ENCODE measurements at regions not wholly inside any gene's neighbourhood (a gene's known extent, or its start where the extent isn't known, plus 50 kb on each side); places are given as distances from the start of the nearest gene placed in this dataset.

- no peak for ATAC-seq
- Histone ChIP-seq H3K4me3 (ENCODE audit: low read length) (no peak overlapping the region), H3K4me1 (ENCODE audit: insufficient read depth, low read length) (no peaks in the 10 kb centered on the region), H3K9me2 (replicated peaks; ENCODE audit: low read length) (no peaks in the 10 kb centered on the region), H3K4me2 (ENCODE audit: low read length) (no peak overlapping the region), H3K36me3 (ENCODE audit: low read depth, low read length) (no peaks in the 10 kb centered on the region), H4K20me1 (ENCODE audit: low read length) (no peaks in the 10 kb centered on the region), H3F3A (ENCODE audit: low read length, unreplicated experiment) (no peaks in the 10 kb centered on the region), H2AFZ (ENCODE audit: low read length) (no peak overlapping the region), H3K9ac (ENCODE audit: low read length) (no peak overlapping the region), H3K9me3 (ENCODE audit: low read length) (no peaks in the 10 kb centered on the region), H3K27ac (ENCODE audit: low read length) (no peak overlapping the region), H3K79me2 (ENCODE audit: low read length) (no peaks in the 10 kb centered on the region), H3K27me3 (ENCODE audit: low read length) (no peaks in the 10 kb centered on the region)
- ChIA-PET POLR2A (ENCODE audit: unreplicated experiment) (no interaction called here), CTCF (no interaction called here)
- DNase-seq = no peak
- TF ChIP-seq EZH2 (IDR thresholded peaks at IDR 0.05; ENCODE audit: low read length, unreplicated experiment) (no peak), CTCF (conservative IDR thresholded peaks at IDR 0.05; ENCODE audit: low read depth, low read length) (no peak), EZH2phosphoT487 (IDR thresholded peaks at IDR 0.05; ENCODE audit: borderline replicate concordance, low read length) (no peak)
- intact Hi-C loops (cut with micrococcal nuclease) = no loop called here
- no TSS peak for BruUV-seq (replicated peaks)
Measured at GRCh38 chr12:93205361-93205760, 172.4 kb upstream of the NUDT4 start.

GRCh38 chr12:93208011-93208410 lies 169.7 kb upstream of the NUDT4 start:
- ATAC-seq = no peak
- H3K27me3 ChIP-seq (ENCODE audit: low read length) = no peaks in the 10 kb centered on the region
- H3K4me1 ChIP-seq (ENCODE audit: insufficient read depth, low read length) = no peaks in the 10 kb centered on the region
- no peak overlapping the region for H3K9ac ChIP-seq (ENCODE audit: low read length)
- H3K79me2 ChIP-seq (ENCODE audit: low read length) = no peaks in the 10 kb centered on the region
- ChIA-PET POLR2A (ENCODE audit: unreplicated experiment) (no interaction called here), CTCF (interaction anchor here (0.6 kb wide), 1 partner anchor 64 kb away, joined by 5 read pairs; no protein-coding TSS in a partner anchor)
- H3K9me2 ChIP-seq (replicated peaks; ENCODE audit: low read length) = no peaks in the 10 kb centered on the region
- no peaks in the 10 kb centered on the region for H3K36me3 ChIP-seq (ENCODE audit: low read depth, low read length)
- no peak overlapping the region for H3K27ac ChIP-seq (ENCODE audit: low read length)
- TF ChIP-seq EZH2 (IDR thresholded peaks at IDR 0.05; ENCODE audit: low read length, unreplicated experiment) (no peak), CTCF (conservative IDR thresholded peaks at IDR 0.05; ENCODE audit: low read depth, low read length) (no peak), EZH2phosphoT487 (IDR thresholded peaks at IDR 0.05; ENCODE audit: borderline replicate concordance, low read length) (no peak)
- no peak for DNase-seq
- H3K4me2 ChIP-seq (ENCODE audit: low read length) = no peak overlapping the region
- H3F3A ChIP-seq (ENCODE audit: low read length, unreplicated experiment) = no peaks in the 10 kb centered on the region
- no TSS peak for BruUV-seq (replicated peaks)
- H4K20me1 ChIP-seq (ENCODE audit: low read length) = no peaks in the 10 kb centered on the region
- no peak overlapping the region for H2AFZ ChIP-seq (ENCODE audit: low read length)
- no peak overlapping the region for H3K4me3 ChIP-seq (ENCODE audit: low read length)
- no peaks in the 10 kb centered on the region for H3K9me3 ChIP-seq (ENCODE audit: low read length)
- intact Hi-C loops (cut with micrococcal nuclease) = no loop called here

GRCh38 chr12:93214523-93215289 lies 163.0 kb upstream of the NUDT4 start:
- POLR2A ChIA-PET (ENCODE audit: unreplicated experiment) = no interaction called here
- Histone ChIP-seq H3K27me3 (ENCODE audit: low read length) (no peaks in the 10 kb centered on the region), H3K36me3 (ENCODE audit: low read depth, low read length) (no peaks in the 10 kb centered on the region), H3F3A (ENCODE audit: low read length, unreplicated experiment) (no peaks in the 10 kb centered on the region), H3K4me3 (ENCODE audit: low read length) (no peak overlapping the region), H3K9me3 (ENCODE audit: low read length) (no peaks in the 10 kb centered on the region), H4K20me1 (ENCODE audit: low read length) (no peaks in the 10 kb centered on the region), H3K27ac (ENCODE audit: low read length) (peak overlapping the region; percentile 52), H3K4me1 (ENCODE audit: insufficient read depth, low read length) (peaks cover 13% of the 10 kb centered on the region), H3K9ac (ENCODE audit: low read length) (no peak overlapping the region), H3K4me2 (ENCODE audit: low read length) (peak overlapping the region; percentile 3; the same call in 1 of the 2 replicates), H3K79me2 (ENCODE audit: low read length) (no peaks in the 10 kb centered on the region), H3K9me2 (replicated peaks; ENCODE audit: low read length) (no peaks in the 10 kb centered on the region), H2AFZ (ENCODE audit: low read length) (peak overlapping the region; percentile 38)
- DNase-seq = peak; percentile 46
- CTCF ChIA-PET = interaction anchor here (0.6 to 0.8 kb wide), 3 partner anchors 9 to 166 kb away, joined by 3 read pairs; no protein-coding TSS in a partner anchor
- BruUV-seq (replicated peaks) = no TSS peak
- intact Hi-C loops (cut with micrococcal nuclease) = no loop called here
- peak; percentile 46 for ATAC-seq
- no peak for TF ChIP-seq EZH2phosphoT487 (IDR thresholded peaks at IDR 0.05; ENCODE audit: borderline replicate concordance, low read length)

All from PC-3 (cell line).